ENCODE measurements at regions not wholly inside any gene's neighbourhood (a gene's known extent, or its start where the extent isn't known, plus 50 kb on each side); places are given as distances from the start of the nearest gene placed in this dataset.

DNA sequence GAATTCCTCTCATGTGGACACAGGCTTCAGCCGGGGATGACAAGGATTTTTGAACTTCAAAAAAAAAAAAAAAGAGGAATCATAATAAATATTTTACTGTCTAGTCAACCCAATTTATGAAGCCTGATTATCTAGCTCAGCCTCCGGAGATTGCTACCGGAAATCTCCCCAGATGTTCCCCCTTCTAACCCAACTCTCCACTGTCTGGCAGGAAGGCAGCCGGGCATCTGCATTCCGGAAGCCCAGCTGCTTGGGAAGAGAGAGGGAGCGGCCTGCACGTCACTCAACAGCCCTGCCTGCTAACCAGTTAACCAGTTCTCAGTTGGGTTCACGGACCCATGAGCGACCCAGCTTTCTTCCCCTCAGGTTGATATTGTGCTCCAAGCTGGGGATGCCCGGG lies 87.2 kb upstream of the POU3F3 start:
- no peak for DNase-seq (ENCODE audit: low read depth in 1 of 2, low spot score in 1 of 2)

DNA sequence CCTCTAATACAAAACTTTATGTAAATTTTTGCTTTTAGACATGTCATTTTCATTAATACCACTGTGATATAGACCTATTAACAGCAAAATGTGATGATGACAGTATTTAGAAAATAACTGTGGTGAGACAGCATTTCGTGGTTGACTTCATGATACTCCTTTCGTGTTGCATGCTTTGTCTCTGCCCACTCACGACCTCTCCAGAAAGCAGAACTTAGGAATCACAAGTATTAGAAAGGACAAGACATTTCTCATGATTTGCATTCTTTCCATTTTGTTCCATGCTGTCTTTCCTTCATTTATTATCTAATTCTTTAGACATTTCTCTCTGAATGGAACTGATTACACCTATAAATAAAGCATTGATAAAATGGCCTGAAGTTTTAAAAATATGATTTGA lies 85.2 kb upstream of the POU3F3 start:
- H3K27ac ChIP-seq (replicated peaks): no peak overlapping the region
- no peak overlapping the region for H3K4me3 ChIP-seq (replicated peaks; ENCODE audit: insufficient read depth, low read length)
- no peak for DNase-seq (ENCODE audit: low read depth in 1 of 2, low spot score in 1 of 2)
- TF ChIP-seq, protein P1, sequence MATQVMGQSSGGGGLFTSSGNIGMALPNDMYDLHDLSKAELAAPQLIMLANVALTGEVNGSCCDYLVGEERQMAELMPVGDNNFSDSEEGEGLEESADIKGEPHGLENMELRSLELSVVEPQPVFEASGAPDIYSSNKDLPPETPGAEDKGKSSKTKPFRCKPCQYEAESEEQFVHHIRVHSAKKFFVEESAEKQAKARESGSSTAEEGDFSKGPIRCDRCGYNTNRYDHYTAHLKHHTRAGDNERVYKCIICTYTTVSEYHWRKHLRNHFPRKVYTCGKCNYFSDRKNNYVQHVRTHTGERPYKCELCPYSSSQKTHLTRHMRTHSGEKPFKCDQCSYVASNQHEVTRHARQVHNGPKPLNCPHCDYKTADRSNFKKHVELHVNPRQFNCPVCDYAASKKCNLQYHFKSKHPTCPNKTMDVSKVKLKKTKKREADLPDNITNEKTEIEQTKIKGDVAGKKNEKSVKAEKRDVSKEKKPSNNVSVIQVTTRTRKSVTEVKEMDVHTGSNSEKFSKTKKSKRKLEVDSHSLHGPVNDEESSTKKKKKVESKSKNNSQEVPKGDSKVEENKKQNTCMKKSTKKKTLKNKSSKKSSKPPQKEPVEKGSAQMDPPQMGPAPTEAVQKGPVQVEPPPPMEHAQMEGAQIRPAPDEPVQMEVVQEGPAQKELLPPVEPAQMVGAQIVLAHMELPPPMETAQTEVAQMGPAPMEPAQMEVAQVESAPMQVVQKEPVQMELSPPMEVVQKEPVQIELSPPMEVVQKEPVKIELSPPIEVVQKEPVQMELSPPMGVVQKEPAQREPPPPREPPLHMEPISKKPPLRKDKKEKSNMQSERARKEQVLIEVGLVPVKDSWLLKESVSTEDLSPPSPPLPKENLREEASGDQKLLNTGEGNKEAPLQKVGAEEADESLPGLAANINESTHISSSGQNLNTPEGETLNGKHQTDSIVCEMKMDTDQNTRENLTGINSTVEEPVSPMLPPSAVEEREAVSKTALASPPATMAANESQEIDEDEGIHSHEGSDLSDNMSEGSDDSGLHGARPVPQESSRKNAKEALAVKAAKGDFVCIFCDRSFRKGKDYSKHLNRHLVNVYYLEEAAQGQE (IDR thresholded peaks at IDR 0.05; ENCODE audit: insufficient replicate concordance, low read depth): no peak
- TF ChIP-seq POLR2AphosphoS5 (IDR thresholded peaks at IDR 0.05; ENCODE audit: low read depth): no peak
- TF ChIP-seq SPI1 (IDR thresholded peaks at IDR 0.05; ENCODE audit: borderline replicate concordance, low read depth): no peak
- TF ChIP-seq, protein P2, sequence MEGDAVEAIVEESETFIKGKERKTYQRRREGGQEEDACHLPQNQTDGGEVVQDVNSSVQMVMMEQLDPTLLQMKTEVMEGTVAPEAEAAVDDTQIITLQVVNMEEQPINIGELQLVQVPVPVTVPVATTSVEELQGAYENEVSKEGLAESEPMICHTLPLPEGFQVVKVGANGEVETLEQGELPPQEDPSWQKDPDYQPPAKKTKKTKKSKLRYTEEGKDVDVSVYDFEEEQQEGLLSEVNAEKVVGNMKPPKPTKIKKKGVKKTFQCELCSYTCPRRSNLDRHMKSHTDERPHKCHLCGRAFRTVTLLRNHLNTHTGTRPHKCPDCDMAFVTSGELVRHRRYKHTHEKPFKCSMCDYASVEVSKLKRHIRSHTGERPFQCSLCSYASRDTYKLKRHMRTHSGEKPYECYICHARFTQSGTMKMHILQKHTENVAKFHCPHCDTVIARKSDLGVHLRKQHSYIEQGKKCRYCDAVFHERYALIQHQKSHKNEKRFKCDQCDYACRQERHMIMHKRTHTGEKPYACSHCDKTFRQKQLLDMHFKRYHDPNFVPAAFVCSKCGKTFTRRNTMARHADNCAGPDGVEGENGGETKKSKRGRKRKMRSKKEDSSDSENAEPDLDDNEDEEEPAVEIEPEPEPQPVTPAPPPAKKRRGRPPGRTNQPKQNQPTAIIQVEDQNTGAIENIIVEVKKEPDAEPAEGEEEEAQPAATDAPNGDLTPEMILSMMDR (IDR thresholded peaks at IDR 0.05; ENCODE audit: insufficient read depth, low read length): no peak
- TF ChIP-seq GABPA (IDR thresholded peaks at IDR 0.05; ENCODE audit: low read depth): no peak
- no peaks in the 10 kb centered on the region for H3K27me3 ChIP-seq (ENCODE audit: insufficient read depth, poor library complexity, severe bottlenecking)

More for the DNA sequence above, 87.2 kb upstream of the POU3F3 start:
- H3K27me3 ChIP-seq (ENCODE audit: insufficient read depth, poor library complexity, severe bottlenecking): no peaks in the 10 kb centered on the region
- H3K4me3 ChIP-seq (replicated peaks; ENCODE audit: insufficient read depth, low read length): no peak overlapping the region
- no peak for TF ChIP-seq POLR2AphosphoS5 (IDR thresholded peaks at IDR 0.05; ENCODE audit: low read depth)
- no peak for TF ChIP-seq GABPA (IDR thresholded peaks at IDR 0.05; ENCODE audit: low read depth)
- TF ChIP-seq, protein P2 (IDR thresholded peaks at IDR 0.05; ENCODE audit: insufficient read depth, low read length): no peak
- TF ChIP-seq, protein P1 (IDR thresholded peaks at IDR 0.05; ENCODE audit: insufficient replicate concordance, low read depth): no peak
- TF ChIP-seq SPI1 (IDR thresholded peaks at IDR 0.05; ENCODE audit: borderline replicate concordance, low read depth): no peak
- no peak overlapping the region for H3K27ac ChIP-seq (replicated peaks)

DNA sequence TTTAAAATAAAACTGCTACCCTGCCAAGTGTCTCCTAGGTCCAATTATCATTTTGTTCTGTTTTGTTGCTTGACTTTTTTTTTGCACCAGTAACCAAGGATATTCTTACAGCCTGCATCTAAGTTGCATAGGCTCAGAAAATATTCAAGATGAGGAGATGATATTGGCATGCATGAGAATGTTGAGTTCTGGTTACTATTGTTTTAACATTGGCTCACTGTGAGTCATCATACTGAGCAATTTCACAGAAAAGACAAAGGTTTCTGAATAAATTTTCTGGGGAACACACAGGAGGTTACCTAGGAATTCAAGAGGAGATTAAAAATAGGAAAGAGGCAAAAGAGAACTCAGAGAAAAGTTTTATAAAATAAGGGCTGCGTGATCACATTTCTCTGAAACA lies 84.8 kb upstream of the POU3F3 start:
- DNase-seq (ENCODE audit: low read depth in 1 of 2, low spot score in 1 of 2): no peak
- TF ChIP-seq POLR2AphosphoS5 (IDR thresholded peaks at IDR 0.05; ENCODE audit: low read depth) (no peak), GABPA (IDR thresholded peaks at IDR 0.05; ENCODE audit: low read depth) (no peak), SPI1 (IDR thresholded peaks at IDR 0.05; ENCODE audit: borderline replicate concordance, low read depth) (no peak)
- TF ChIP-seq, protein P1 (IDR thresholded peaks at IDR 0.05; ENCODE audit: insufficient replicate concordance, low read depth): no peak
- TF ChIP-seq, protein P2 (IDR thresholded peaks at IDR 0.05; ENCODE audit: insufficient read depth, low read length): no peak
- H3K27ac ChIP-seq (replicated peaks): no peak overlapping the region
- no peaks in the 10 kb centered on the region for H3K27me3 ChIP-seq (ENCODE audit: insufficient read depth, poor library complexity, severe bottlenecking)
- H3K4me3 ChIP-seq (replicated peaks; ENCODE audit: insufficient read depth, low read length): no peak overlapping the region

Measured in HL-60 (cell line).